SU-DHL-6 (cell line): ENCODE measurements at regions not wholly inside any gene's neighbourhood (a gene's known extent, or its start where the extent isn't known, plus 50 kb on each side); places are given as distances from the start of the nearest gene placed in this dataset.

ENCODE experiments used
- H2AFZ ChIP-seq: fragments of 200-600 bp; sonication (generic); 2 replicates; pipeline ENCODE4 v1.6.1; 2014; ENCODE audit warnings: low read depth, mild to moderate bottlenecking, moderate library complexity, mixed read lengths, antibody characterized with exemption, low read length; ENCODE audit not compliant: severe bottlenecking
- H3F3A ChIP-seq: fragments of 200-600 bp; shearing (Covaris generic); 2 replicates; pipeline ENCODE4 v1.6.0; 2016; ENCODE audit warnings: antibody characterized with exemption, mild to moderate bottlenecking; ENCODE audit not compliant: insufficient read depth
- H3K27ac ChIP-seq: fragments of 200-600 bp; sonication (generic); 2 replicates; pipeline ENCODE4 v1.5.1; 2016; ENCODE audit warnings: low read depth, mild to moderate bottlenecking, low read length, moderate library complexity, mixed read lengths
- H3K27me3 ChIP-seq: fragments of 200-600 bp; sonication (generic), shearing (Covaris generic); 2 replicates; pipeline ENCODE4 v1.6.0; 2014; ENCODE audit warnings: mild to moderate bottlenecking, low read length
- H3K36me3 ChIP-seq: fragments of 200-600 bp; sonication (generic); 2 replicates; pipeline ENCODE4 v1.6.1; 2014; ENCODE audit warnings: mild to moderate bottlenecking, low read length, mixed read lengths
- H3K4me2 ChIP-seq: fragments of 300-600, 200-600 bp; shearing (Covaris generic), sonication (generic); 2 replicates; pipeline ENCODE4 v1.6.0; 2014; ENCODE audit warnings: low read length, low read depth, mild to moderate bottlenecking; ENCODE audit not compliant: poor library complexity, severe bottlenecking
- H3K4me3 ChIP-seq: fragments of 200-600 bp; sonication (generic); 2 replicates; pipeline ENCODE4 v1.5.1; 2014; ENCODE audit warnings: antibody characterized with exemption, low read length, mild to moderate bottlenecking, mixed read lengths; ENCODE audit not compliant: insufficient read depth, poor library complexity, severe bottlenecking
- H3K79me2 ChIP-seq: fragments of 200-600 bp; sonication (generic); 2 replicates; pipeline ENCODE4 v1.6.1; 2014; ENCODE audit warnings: mild to moderate bottlenecking, low read length, moderate library complexity; ENCODE audit not compliant: insufficient read depth
- H3K9ac ChIP-seq: fragments of 200-600 bp; sonication (generic); 2 replicates; pipeline ENCODE4 v1.7.0; 2014; ENCODE audit warnings: mild to moderate bottlenecking, low read length
- H3K9me2 ChIP-seq: fragments of 200-600 bp; sonication (generic); replicated peaks from 2 replicates; pipeline ENCODE4 v1.6.1; 2014; ENCODE audit warnings: low read length; ENCODE audit not compliant: insufficient read depth
- H3K9me3 ChIP-seq: fragments of 200-600 bp; sonication (generic); 2 replicates; pipeline ENCODE4 v1.6.1; 2014; ENCODE audit warnings: low read length, mixed read lengths; ENCODE audit not compliant: insufficient read depth
- H4K20me1 ChIP-seq: fragments of 200-600 bp; sonication (generic); 2 replicates; pipeline ENCODE4 v1.6.1; 2014; ENCODE audit warnings: low read depth, mild to moderate bottlenecking, antibody characterized with exemption, low read length, moderate library complexity, mixed read lengths
- CTCF ChIP-seq: fragments of 200-600 bp; sonication (generic); IDR thresholded peaks from one replicate; pipeline ENCODE4 v1.5.1; 2017; ENCODE audit warnings: antibody characterized with exemption, mild to moderate bottlenecking, low read length, moderate library complexity; ENCODE audit not compliant: insufficient read depth, poor library complexity, severe bottlenecking
- EZH2phosphoT487 ChIP-seq: fragments of 200-600 bp; sonication (generic), shearing (Covaris generic); conservative IDR thresholded peaks from 2 replicates; pipeline ENCODE4 v1.6.1; 2018; ENCODE audit warnings: mild to moderate bottlenecking, antibody characterized with exemption, low read length, moderate library complexity, mixed read lengths

DNA sequence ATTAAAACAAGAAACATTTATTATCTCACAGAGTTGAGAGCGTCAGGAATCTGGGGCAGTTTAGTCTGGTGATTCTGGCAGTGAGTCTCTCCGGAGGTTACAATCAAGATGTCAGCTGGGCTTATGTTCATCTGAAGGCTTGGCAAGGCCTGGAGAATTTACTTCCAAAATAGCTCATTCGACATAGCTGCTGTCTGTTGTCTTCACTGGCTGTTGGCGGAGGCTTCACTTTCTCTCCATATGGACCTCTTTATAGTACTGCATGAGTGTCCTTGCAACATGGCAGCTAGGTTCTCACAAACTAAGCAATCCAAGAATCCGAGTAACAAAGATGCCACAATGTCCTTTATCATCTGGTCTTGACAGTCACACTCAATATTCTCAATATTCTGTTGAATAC, 70.2 kb upstream of the ADGRL3 start:
- Histone ChIP-seq H3K27ac (no peak overlapping the region), H3K9me2 (no peaks in the 10 kb centered on the region), H3K9ac (no peak overlapping the region), H3K79me2 (no peaks in the 10 kb centered on the region), H3K9me3 (no peaks in the 10 kb centered on the region), H3K4me2 (no peak overlapping the region), H3K36me3 (no peaks in the 10 kb centered on the region), H4K20me1 (no peaks in the 10 kb centered on the region), H3F3A (no peaks in the 10 kb centered on the region), H2AFZ (no peak overlapping the region), H3K27me3 (no peaks in the 10 kb centered on the region), H3K4me3 (no peak overlapping the region)
- TF ChIP-seq CTCF: no peak
- no peak for TF ChIP-seq EZH2phosphoT487

GRCh38 chr4:61143461-61143860, 56.7 kb upstream of the ADGRL3 start:
- no peaks in the 10 kb centered on the region for H3K9me2 ChIP-seq
- H3K9me3 ChIP-seq: no peaks in the 10 kb centered on the region
- H3K36me3 ChIP-seq: no peaks in the 10 kb centered on the region
- no peak overlapping the region for H3K27ac ChIP-seq
- H3K79me2 ChIP-seq: no peaks in the 10 kb centered on the region
- no peak overlapping the region for H3K4me3 ChIP-seq
- no peaks in the 10 kb centered on the region for H4K20me1 ChIP-seq
- no peaks in the 10 kb centered on the region for H3K27me3 ChIP-seq
- H3K9ac ChIP-seq: no peak overlapping the region
- TF ChIP-seq CTCF (no peak), EZH2phosphoT487 (no peak)
- H2AFZ ChIP-seq: no peak overlapping the region
- H3K4me2 ChIP-seq: no peak overlapping the region
- no peaks in the 10 kb centered on the region for H3F3A ChIP-seq

DNA sequence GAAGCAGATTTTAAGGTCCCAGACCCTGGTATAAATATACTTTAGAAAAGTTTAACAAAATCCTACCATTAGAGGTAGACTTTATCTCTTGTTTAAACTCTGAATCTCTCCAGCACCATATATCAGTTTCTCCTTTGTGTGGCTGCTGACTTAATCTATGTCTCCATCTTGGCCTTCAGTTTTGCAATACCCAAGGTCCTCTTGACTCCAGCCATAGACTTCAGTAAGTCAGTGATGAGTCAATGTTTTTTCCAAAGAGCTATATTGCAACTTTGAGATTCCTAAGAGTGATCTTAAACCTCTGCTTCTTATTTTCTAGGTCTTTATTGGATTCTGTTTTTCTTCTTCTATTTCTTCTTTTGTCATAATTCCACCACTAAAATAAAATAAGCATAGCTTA, 50.8 kb upstream of the ADGRL3 start:
- no peaks in the 10 kb centered on the region for H3K36me3 ChIP-seq
- no peaks in the 10 kb centered on the region for H3K79me2 ChIP-seq
- no peaks in the 10 kb centered on the region for H4K20me1 ChIP-seq
- H3K9me2 ChIP-seq: no peaks in the 10 kb centered on the region
- H3K9me3 ChIP-seq: no peaks in the 10 kb centered on the region
- TF ChIP-seq CTCF (no peak), EZH2phosphoT487 (no peak)
- no peak overlapping the region for H3K27ac ChIP-seq
- H3K27me3 ChIP-seq: no peaks in the 10 kb centered on the region
- no peaks in the 10 kb centered on the region for H3F3A ChIP-seq
- H3K4me3 ChIP-seq: no peak overlapping the region
- H3K4me2 ChIP-seq: no peak overlapping the region
- no peak overlapping the region for H2AFZ ChIP-seq
- no peak overlapping the region for H3K9ac ChIP-seq
